Epithelial cell of esophagus (primary cell): ENCODE measurements at regions not wholly inside any gene's neighbourhood (a gene's known extent, or its start where the extent isn't known, plus 50 kb on each side); places are given as distances from the start of the nearest gene placed in this dataset.

Source experiments
- DNase-seq: peaks from one replicate; pipeline ENCODE4 v3.0.0; 2010; ENCODE audit warnings: low read depth
- H3K4me3 ChIP-seq: 2 replicates; pipeline ENCODE4 v1.5.1; 2011; ENCODE audit warnings: mild to moderate bottlenecking, low read length, control low read depth
- TF ChIP-seq, protein P1 (sequence below): IDR thresholded peaks from 2 replicates; pipeline ENCODE4 v1.5.1; 2011; ENCODE audit warnings: low read depth, mild to moderate bottlenecking, low read length, control low read depth, inconsistent platforms; ENCODE audit not compliant: insufficient read depth; ENCODE audit errors: missing control alignments

DNA sequence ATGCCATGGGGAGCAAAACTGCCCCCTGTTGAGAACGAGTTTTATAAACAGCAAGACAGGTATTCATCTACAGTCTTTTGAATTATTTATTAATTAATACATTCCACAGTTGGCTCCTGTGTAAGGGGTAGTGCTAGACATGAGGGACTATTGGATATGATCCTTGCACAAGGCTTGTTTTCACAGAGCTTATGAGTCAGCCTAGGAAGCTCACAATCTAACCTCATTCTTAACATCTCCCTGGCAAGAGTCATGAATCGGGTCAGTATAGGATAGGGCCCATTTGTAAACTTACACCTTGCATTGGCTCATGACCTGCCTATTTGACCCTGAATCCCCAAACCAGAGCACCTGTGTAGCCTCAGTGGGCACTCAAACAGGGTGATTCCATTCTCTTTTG lies 209.1 kb upstream of the HCCS start:
- DNase-seq = peak; percentile 66

DNA sequence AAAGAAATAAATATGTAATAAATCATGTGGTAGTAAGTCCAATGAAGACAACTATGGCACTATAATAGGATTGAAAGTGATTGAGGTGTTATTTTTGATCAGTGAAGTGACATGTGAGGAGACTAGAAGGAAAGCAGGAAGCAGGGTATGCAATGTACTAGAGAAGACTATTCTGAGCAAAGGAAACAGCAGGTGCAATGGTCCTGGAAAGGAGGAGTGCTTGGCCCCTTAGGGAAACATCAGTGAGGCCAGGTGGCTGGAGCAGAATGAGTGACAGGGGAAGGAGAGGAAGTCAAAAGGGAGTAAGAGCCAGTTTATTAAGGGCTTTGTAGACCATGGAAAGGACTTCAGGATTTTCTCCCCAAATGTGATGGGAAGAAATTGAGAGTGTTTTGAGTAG lies 207.6 kb upstream of the HCCS start:
- TF ChIP-seq, protein P1, sequence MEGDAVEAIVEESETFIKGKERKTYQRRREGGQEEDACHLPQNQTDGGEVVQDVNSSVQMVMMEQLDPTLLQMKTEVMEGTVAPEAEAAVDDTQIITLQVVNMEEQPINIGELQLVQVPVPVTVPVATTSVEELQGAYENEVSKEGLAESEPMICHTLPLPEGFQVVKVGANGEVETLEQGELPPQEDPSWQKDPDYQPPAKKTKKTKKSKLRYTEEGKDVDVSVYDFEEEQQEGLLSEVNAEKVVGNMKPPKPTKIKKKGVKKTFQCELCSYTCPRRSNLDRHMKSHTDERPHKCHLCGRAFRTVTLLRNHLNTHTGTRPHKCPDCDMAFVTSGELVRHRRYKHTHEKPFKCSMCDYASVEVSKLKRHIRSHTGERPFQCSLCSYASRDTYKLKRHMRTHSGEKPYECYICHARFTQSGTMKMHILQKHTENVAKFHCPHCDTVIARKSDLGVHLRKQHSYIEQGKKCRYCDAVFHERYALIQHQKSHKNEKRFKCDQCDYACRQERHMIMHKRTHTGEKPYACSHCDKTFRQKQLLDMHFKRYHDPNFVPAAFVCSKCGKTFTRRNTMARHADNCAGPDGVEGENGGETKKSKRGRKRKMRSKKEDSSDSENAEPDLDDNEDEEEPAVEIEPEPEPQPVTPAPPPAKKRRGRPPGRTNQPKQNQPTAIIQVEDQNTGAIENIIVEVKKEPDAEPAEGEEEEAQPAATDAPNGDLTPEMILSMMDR = no peak
- H3K4me3 ChIP-seq = no peak overlapping the region
- DNase-seq = no peak

More for the DNA sequence above, 209.1 kb upstream of the HCCS start:
- H3K4me3 ChIP-seq = no peak overlapping the region
- TF ChIP-seq, protein P1 = no peak

DNA sequence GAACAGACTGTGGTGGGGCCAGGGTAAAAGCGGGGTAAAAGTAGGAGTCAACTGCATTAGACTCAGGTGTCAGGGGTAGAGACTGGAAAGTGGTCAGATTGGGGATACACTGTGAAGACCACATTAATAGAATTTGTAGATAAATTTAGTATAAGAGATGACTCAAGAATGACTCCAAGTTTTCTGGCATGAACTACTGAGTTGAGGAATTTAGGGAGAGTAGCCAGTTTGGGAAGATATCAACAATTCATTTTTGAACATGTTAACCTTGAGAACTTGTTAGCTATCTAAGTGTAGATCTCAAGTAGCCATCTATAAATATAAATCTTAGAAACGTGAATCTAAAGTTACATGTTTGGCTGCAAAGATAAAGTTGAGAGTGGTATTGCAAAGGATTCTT lies 206.9 kb upstream of the HCCS start:
- TF ChIP-seq, protein P1 = no peak
- no peak for DNase-seq
- no peak overlapping the region for H3K4me3 ChIP-seq

DNA sequence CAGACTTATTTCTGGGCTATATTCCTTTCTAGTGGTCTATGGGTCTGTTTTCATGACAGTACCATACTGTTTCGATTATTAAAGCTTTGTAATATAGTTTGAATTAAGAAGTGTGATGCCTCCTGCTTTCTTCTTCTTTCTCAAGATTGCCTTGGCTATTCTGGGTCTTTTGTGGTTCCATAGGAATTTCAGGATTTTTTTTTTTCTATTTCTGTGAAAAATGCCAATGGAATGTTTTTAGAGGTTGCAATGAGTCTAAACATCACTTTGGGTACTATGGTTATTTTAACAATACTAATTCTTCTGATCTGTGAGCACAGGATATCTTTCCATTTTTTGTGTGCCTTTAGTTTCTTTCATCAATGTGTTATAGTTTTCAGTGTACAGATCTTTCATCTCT lies 204.3 kb upstream of the HCCS start:
- TF ChIP-seq, protein P1 = no peak
- H3K4me3 ChIP-seq = no peak overlapping the region
- DNase-seq = no peak

DNA sequence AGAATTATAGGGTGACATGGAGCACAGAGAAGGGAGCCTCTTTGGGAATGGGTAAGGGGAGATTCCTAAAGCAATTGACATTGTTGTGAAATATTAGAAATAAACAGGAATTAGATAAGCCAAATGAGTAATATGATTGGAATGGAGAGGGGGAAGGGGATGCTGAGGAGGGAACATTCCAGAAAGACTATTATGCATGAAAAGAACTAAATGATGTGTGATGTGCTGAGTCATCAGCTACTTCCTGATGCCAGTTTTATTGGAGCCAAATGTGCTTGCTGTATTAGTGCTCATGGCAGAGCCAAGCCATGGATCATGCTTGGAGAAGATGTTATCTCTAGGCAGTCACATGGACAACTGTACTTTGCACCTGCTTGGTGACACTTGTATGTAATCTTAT lies 189.0 kb upstream of the HCCS start:
- no peak overlapping the region for H3K4me3 ChIP-seq
- TF ChIP-seq, protein P1 = no peak
- peak; percentile 75 for DNase-seq

DNA sequence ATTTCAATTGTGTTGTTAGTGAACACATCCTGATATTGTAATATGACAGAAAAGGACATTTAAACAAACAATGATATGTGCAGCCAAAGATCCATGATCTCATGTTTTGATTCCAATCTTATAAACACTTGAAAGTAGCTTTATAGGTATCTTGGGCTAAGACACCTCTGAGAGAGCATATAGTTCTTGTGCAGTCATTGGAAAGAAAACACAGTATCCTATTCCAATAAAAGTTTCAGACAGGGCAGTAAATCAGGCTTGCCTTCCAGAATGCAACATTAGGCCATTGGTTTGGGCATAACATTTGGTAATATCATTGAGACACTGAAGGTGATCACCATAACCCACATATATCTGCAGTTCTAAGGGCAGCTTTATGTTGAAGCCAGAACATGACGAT lies 188.3 kb upstream of the HCCS start:
- TF ChIP-seq, protein P1 = no peak
- DNase-seq = no peak
- no peak overlapping the region for H3K4me3 ChIP-seq

DNA sequence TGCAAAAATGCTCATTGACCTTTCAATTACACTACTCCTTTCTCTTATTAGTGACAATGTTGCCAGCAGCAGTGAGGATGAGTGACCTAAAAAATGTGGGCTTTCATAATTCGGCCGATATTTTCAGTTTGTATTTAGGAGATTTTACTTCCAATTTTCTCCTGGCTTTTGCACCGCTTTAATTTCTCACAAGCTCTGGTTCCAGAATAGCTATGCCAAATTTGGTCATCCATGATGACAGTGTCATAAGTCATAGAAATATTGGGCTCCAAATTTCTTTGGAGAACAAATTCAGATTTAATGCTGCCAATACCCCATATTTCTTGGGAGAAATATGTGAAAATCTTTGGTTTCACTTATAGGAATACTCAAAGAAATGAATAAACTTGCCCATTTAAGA lies 187.7 kb upstream of the HCCS start:
- TF ChIP-seq, protein P1 = no peak
- no peak for DNase-seq
- no peak overlapping the region for H3K4me3 ChIP-seq
